Inflammatory macrophage treated with lipopolysaccharide for 1 hour (primary cell): ENCODE measurements at regions not wholly inside any gene's neighbourhood (a gene's known extent, or its start where the extent isn't known, plus 50 kb on each side); places are given as distances from the start of the nearest gene placed in this dataset.
"Not testable (repeated sequence)": the region's sequence is repeated elsewhere in the genome, so short reads cannot be mapped to it uniquely, and the experiment has no call there.

Source experiments
- DNase-seq, 2 donors: peaks; one replicate each; pipeline ENCODE4 v3.0.0-alpha.2; 2020 to 2022

GRCh38 chr16:59121411-59122261 lies 387.5 kb upstream of the GOT2 start:
- DNase-seq, result no peak

- DNase-seq, result no peak
Measured at GRCh38 chr16:59116744-59117143, 382.6 kb upstream of the GOT2 start.

DNA sequence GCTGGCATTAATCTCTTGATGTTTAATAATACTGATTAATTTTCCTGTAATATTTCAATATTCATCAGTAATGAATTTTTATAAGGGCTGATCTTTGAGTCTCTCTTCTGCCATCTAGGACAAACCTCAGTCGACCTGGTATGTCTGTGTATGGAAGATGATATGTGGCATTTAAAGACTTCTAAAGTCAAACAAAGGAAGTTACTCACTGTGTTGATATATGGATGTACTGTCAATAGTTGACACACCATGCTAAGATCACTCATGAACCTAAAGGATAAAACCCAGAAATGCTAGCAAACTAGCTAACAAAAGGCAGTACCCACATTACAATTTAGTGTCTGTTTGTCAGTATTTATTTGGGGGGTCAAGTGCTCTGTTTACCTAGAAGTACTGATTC lies 380.7 kb upstream of the GOT2 start:
- DNase-seq, result no peak

GRCh38 chr16:59113004-59113670 lies 379.0 kb upstream of the GOT2 start:
- no peak for DNase-seq

DNA sequence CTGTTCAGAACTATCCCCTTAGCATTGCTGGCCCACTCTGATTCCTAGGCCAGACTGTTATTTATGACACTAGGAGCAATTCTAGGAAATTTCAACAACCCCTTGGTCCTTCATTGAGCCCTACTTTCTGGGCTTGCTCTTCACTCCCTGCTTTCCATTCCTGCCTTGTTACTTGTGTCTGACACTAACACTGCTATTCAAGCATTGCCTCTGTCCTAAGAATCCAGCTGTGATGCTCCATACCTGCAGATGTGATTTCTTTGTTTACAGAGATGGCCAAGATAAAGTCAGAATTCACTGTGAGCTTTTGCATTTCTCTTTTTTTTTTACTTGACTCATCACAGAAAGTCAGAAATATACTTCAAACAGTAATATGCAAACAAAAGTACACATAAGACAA lies 377.2 kb upstream of the GOT2 start:
- no peak for DNase-seq

- DNase-seq, result no peak
Measured at GRCh38 chr16:59108374-59108773, 374.3 kb upstream of the GOT2 start.

DNA sequence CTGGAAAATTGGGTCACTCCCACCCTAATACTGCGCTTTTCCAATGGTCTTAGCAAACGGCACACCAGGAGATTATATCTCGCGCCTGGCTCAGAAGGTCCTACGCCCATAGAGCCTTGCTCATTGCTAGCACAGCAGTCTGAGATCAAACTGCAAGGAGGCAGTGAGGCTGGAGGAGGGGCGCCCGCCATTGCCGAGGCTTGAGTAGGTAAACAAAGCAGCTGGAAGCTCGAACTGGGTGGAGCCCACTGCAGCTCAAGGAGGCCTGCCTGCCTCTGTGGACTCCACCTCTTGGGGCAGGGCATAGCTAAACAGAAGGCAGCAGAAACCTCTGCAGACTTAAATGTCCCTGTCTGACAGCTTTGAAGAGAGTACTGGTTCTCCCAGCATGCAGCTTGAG lies 362.6 kb upstream of the GOT2 start:
- DNase-seq, result not testable (repeated sequence)

DNA sequence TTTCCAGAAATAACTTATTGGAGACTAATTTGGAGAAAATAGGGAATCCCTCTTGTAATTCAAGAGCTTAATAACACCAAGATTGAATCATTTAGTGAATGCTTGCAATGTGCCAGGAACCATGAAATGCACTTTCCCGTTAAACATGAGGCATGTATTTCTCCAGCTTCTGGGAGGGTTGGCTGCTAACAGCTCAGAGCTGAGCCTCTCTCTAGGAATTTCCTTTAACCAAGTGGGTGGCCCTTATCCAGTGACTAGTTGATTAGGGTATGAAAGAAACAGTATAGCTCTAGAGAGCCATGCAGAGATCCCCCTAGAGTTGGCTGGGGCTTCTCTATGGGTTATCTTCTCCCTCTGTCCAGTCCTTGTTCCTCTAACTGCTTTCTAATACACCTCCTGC lies 356.4 kb upstream of the GOT2 start:
- DNase-seq, result no peak

GRCh38 chr16:59088431-59088830 lies 354.3 kb upstream of the GOT2 start:
- no peak for DNase-seq

GRCh38 chr16:59087641-59088040 lies 353.5 kb upstream of the GOT2 start:
- DNase-seq, result no peak

DNA sequence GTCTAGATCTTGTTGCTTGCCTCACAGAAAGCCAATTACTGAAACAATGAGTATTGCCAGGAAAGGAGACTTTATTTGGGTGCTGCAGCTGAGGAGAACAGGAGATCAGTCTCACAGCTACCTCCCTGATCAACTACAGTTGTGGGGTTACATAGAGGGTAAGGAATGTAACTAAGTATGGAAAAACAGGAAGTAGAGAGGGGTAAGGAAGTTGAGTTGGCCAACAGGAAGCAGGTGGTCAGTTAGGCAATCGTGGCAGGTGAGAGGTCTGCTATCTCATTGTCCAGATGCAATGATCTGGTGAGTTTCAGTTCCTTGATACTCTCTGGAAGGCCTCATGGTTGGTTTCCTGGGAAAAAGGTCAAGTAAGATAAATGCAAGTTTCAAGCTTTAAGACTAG lies 333.1 kb upstream of the GOT2 start:
- peak; percentile 12 to 32 for DNase-seq

DNA sequence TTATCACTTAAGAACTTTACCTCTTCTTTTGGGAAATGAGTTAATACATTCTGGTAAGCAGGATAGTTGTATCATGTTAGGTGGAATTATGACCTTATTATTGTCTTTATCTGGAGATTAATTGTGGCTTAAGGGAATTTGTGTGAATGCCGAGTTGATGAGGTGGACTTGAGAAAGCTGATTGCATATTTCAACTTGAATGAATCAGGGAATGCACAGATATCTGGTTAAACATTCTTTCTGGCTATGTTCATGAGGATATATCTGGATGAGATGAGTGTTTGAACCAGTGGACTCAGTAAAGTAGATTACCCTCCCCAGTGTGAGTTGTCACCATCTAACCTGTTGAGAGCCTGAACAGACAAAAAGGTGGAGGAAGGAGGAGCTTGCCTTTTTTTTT lies 326.1 kb upstream of the GOT2 start:
- DNase-seq, result no peak

- peak; percentile 36 to 72 for DNase-seq
Measured at GRCh38 chr16:59058250-59058649, 324.1 kb upstream of the GOT2 start.

DNA sequence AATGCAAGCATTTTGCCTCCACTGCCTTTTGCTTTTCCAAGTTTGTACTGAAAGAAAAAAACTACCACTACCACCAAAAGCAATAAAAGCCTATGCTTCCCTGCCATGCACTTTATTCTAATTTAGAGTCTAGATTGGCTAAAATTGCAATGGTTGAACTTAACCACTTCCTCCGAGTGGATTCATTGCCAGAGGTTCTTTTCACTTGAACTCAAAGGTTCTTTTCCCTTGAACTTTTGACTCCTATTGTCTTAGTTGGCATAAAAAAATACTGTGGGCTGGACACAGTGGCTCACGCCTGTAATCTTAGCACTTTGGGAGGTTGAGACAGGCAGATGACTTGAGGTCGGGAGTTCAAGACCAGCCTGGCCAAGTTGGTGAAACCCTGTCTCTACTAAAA lies 319.8 kb upstream of the GOT2 start:
- no peak for DNase-seq

GRCh38 chr16:59052231-59052630 lies 318.1 kb upstream of the GOT2 start:
- no peak for DNase-seq

- no peak for DNase-seq
Measured at GRCh38 chr16:59048876-59049275, 314.8 kb upstream of the GOT2 start.

- no peak for DNase-seq
Measured at GRCh38 chr16:59047114-59047513, 313.0 kb upstream of the GOT2 start.

DNA sequence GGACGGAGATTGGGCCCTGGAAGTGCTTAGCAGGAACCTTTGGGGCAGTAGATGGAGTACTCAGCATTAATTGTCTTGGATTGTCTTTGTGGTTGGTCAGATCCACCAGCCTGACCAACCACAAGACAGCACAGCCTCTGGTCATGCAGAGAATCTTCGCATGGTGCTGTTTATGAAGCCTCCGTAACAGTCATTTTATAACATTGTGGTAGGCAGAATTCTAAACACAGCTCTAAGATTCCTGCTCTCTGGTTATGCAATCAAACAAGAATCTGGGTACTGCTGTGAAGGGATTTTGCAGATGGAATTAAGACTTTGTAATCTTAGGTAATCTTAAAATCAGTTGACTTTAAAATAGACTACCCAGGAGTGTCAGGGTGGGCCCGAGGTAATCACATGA lies 312.2 kb upstream of the GOT2 start:
- no peak for DNase-seq

DNA sequence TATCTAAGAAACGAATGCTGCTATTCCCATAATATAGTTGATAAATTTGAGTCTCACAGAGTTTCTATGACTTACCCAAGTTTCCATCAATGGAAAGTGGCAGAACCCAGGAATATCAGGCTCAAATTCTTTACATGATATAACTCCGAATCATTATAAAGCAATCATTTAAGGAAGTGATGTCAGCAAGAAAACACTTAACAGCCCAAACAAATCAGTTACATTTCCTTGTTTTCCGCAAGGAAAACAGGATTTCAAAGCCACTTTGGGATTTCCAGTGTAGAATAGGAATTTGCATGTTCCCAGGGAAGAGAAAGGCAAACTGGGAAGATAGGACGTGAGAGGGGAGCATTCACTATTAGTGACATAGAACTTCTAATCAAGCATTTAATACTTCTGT lies 311.4 kb upstream of the GOT2 start:
- no peak for DNase-seq

GRCh38 chr16:59044616-59045015 lies 310.5 kb upstream of the GOT2 start:
- no peak for DNase-seq

GRCh38 chr16:59042301-59042700 lies 308.2 kb upstream of the GOT2 start:
- DNase-seq, result peak; percentile 7 to 25

- peak; percentile 20 to 48 for DNase-seq
Measured at GRCh38 chr16:59039066-59039720, 305.1 kb upstream of the GOT2 start.

- DNase-seq, result no peak
Measured at GRCh38 chr16:59030923-59031485, 296.9 kb upstream of the GOT2 start.

DNA sequence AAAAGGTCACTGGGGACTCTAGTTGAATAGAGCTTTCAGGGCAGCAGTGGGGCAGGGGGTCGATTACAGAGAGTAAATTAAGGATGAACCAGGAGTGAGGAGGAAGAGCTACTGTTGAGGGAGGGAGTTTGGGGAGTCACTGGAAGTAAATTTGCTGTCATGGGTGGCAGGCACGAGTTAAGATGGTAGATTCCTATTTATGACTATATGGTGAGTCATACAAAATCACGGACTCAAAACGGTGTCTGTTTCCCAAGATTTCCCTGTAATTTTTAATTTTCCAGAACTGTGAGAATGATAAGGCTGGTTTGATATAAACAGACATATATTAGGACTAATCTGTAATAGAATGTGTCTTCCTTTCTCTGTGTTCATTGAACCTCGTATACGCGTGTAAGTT lies 287.6 kb upstream of the GOT2 start:
- no peak for DNase-seq
